ENCODE measurements at regions not wholly inside any gene's neighbourhood (a gene's known extent, or its start where the extent isn't known, plus 50 kb on each side); places are given as distances from the start of the nearest gene placed in this dataset.

DNA sequence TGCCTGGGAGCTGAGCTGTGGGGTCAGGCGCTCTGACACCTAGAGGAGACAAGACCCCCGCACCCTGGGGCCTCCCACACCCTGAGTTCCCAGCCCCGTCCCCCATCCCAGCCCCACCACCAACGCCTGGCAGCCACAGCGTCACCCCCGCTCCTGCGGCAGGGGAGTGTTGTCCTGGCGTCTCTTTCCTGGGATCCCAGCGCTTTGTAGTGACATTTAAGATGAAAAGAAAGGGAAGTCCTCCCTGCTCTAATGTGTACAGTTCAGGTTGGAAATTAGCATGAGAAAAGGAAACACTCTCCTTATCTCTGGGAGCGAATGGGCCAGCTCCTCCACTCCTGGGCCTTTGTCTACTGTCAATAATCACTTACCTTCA, 112.1 kb downstream of the FAM53A start:
- Histone ChIP-seq H3K27ac (ENCODE audit: extremely low read depth, low read depth, low read length) (no peak overlapping the region), H3K27me3 (ENCODE audit: control insufficient read depth in 2 of 2, insufficient read depth in 2 of 2, low read length in 2 of 2) (peaks cover 7 to 21% of the 10 kb centered on the region in 2 experiments; a peak in 4 of 5 replicates), H3K79me2 (ENCODE audit: control insufficient read depth, insufficient read depth, low read length) (no peaks in the 10 kb centered on the region), H3K4me2 (ENCODE audit: insufficient read depth, low read length) (no peak overlapping the region), H3K4me1 (replicated peaks in 1 of 2; ENCODE audit: control insufficient read depth in 2 of 2, insufficient read depth in 2 of 2, low read length in 2 of 2) (peaks cover 7 to 74% of the 10 kb centered on the region in 2 experiments; a peak in 4 of 5 replicates), H3K4me3 (no peak overlapping the region), H4K20me1 (replicated peaks; ENCODE audit: control insufficient read depth, insufficient read depth, low read length) (peaks cover 11% of the 10 kb centered on the region; the same call in 1 of the 2 replicates), H2AFZ (ENCODE audit: low read depth, low read length) (no peak overlapping the region), H3K9me3 (replicated peaks; ENCODE audit: control insufficient read depth, insufficient read depth, low read depth, low read length) (0 out of 2 replicates have a peak, but pooled peaks cover 3% of the 10 kb centered on the region), H3K9ac (ENCODE audit: insufficient read depth in 1 of 2, low read depth in 2 of 2, low read length in 2 of 2) (peak overlapping the region in 1 of 2 experiments; percentile 31; a peak in 2 of 4 replicates), H3K36me3 (ENCODE audit: control insufficient read depth, insufficient read depth, low read length) (no peaks in the 10 kb centered on the region), H3K9me1 (ENCODE audit: control insufficient read depth, insufficient read depth, low read length) (no peaks in the 10 kb centered on the region)
- BruUV-seq (replicated peaks): no TSS peak
- ATAC-seq (peak; percentile 11; the same call in 1 of the 3 replicates), DNase-seq (ENCODE audit: extremely low read depth in 1 of 4, low spot score in 3 of 4) (no peak), FAIRE-seq (peak; percentile 72)
- TF ChIP-seq ZNF232 (CRISPR knock-in tag; IDR thresholded peaks at IDR 0.05): no peak
- peak; percentile 59; the same call in 1 of the 2 replicates for TF ChIP-seq ZNF263 (CRISPR knock-in tag; IDR thresholded peaks at IDR 0.05; ENCODE audit: borderline replicate concordance)
- TF ChIP-seq SOX6 (IDR thresholded peaks at IDR 0.05): peak; percentile 57; the same call in 1 of the 2 replicates
- no peak for TF ChIP-seq MCM5 (IDR thresholded peaks at IDR 0.05; ENCODE audit: low read depth)
- peak; percentile 28; the same call in 1 of the 2 replicates for TF ChIP-seq CBFA2T3 (IDR thresholded peaks at IDR 0.05)
- no peak for TF ChIP-seq TEAD1 (CRISPR knock-in tag; IDR thresholded peaks at IDR 0.05)
- no peak for TF ChIP-seq NFIC (IDR thresholded peaks at IDR 0.05)
- TF ChIP-seq COPS2 (conservative IDR thresholded peaks at IDR 0.05): no peak
- TF ChIP-seq RBBP5 (IDR thresholded peaks at IDR 0.05; ENCODE audit: borderline replicate concordance, insufficient read depth, low read length, poor library complexity, severe bottlenecking): no peak
- no peak for TF ChIP-seq MTA2 (IDR thresholded peaks at IDR 0.05; ENCODE audit: low read depth)
- peak; percentile 26; the same call in 1 of the 2 replicates for TF ChIP-seq TCF3 (CRISPR knock-in tag; IDR thresholded peaks at IDR 0.05)
- no peak for TF ChIP-seq ELF1 (tag; IDR thresholded peaks at IDR 0.05)
- intact Hi-C loops (cut with micrococcal nuclease) (no loop called here), in situ Hi-C loops (cut with MboI) (no loop called here)
- CTCF ChIA-PET (ENCODE audit: low intra/inter-chr PET ratio): interaction anchor here (0.6 kb wide), 1 partner anchor 15 kb away, joined by 3 read pairs; no protein-coding TSS in a partner anchor
- POLR2A ChIA-PET: interaction anchor here (0.5 to 1.0 kb wide), 3 partner anchors 16 to 878 kb away, joined by 3 read pairs; no protein-coding TSS in a partner anchor
- WGBS (ENCODE audit: insufficient coverage, low coverage, missing lambda C conversion rate): 5% methylated on average over 8 of the region's 10 CpGs

Data from K562 (cell line).